ENCODE measurements at regions not wholly inside any gene's neighbourhood (a gene's known extent, or its start where the extent isn't known, plus 50 kb on each side); places are given as distances from the start of the nearest gene placed in this dataset.

- Histone ChIP-seq H3K4me1 (ENCODE audit: control insufficient read depth, insufficient read depth, low read length) (no peaks in the 10 kb centered on the region; the same call in 1 of the 2 replicates), H3K36me3 (ENCODE audit: control insufficient read depth, insufficient read depth, low read length) (no peaks in the 10 kb centered on the region), H3K4ac (ENCODE audit: low read depth, low read length) (no peak overlapping the region), H2AK9ac (replicated peaks; ENCODE audit: low read depth, low read length, poor library complexity) (no peak overlapping the region), H3K14ac (replicated peaks; ENCODE audit: low read depth, low read length) (no peak overlapping the region), H3K9me1 (ENCODE audit: insufficient read depth, low read length) (peaks cover 4% of the 10 kb centered on the region), H2AK5ac (ENCODE audit: low read depth, low read length) (no peak overlapping the region), H3K9me3 (ENCODE audit: control insufficient read depth, insufficient read depth, low read length) (peaks cover 3% of the 10 kb centered on the region), H3K27ac (ENCODE audit: insufficient read depth, low read length) (no peak overlapping the region), H3K18ac (ENCODE audit: low read depth, low read length) (no peak overlapping the region), H4K91ac (ENCODE audit: insufficient read depth, low read depth, low read length) (no peak overlapping the region), H3K4me3 (ENCODE audit: insufficient read depth, low read depth, low read length) (no peak overlapping the region), H2BK120ac (ENCODE audit: low read depth, low read length) (no peak overlapping the region), H4K20me1 (ENCODE audit: insufficient read depth, low read length) (no peaks in the 10 kb centered on the region), H3K27me3 (ENCODE audit: control insufficient read depth, insufficient read depth, low read length) (no peaks in the 10 kb centered on the region; the same call in 1 of the 2 replicates), H3K9ac (ENCODE audit: low read depth, low read length) (no peak overlapping the region), H4K8ac (ENCODE audit: low read depth in 2 of 2, low read length in 2 of 2) (no peak overlapping the region), H3K79me1 (ENCODE audit: low read depth in 1 of 2, low read length in 2 of 2) (no peaks in the 10 kb centered on the region), H3K4me2 (ENCODE audit: low read depth, low read length) (no peak overlapping the region), H3K56ac (ENCODE audit: extremely low read depth, insufficient read depth, low read length) (no peak overlapping the region), H3K23ac (ENCODE audit: low read depth, low read length) (peak overlapping the region; percentile 42; the same call in 1 of the 2 replicates), H2BK5ac (ENCODE audit: low read depth, low read length, poor library complexity, severe bottlenecking) (no peak overlapping the region), H4K5ac (ENCODE audit: low read depth, low read length) (no peak overlapping the region), H2AFZ (replicated peaks; ENCODE audit: low read length, poor library complexity) (no peak overlapping the region), H2BK20ac (ENCODE audit: low read depth, low read length) (no peak overlapping the region), H2BK15ac (ENCODE audit: low read depth, low read length) (no peak overlapping the region)
- no TSS peak for BruUV-seq (replicated peaks)
- no peak for TF ChIP-seq MAZ (IDR thresholded peaks at IDR 0.05; ENCODE audit: borderline replicate concordance, low read depth, low read length)
- TF ChIP-seq USF2 (IDR thresholded peaks at IDR 0.05; ENCODE audit: low read depth, low read length), result no peak
- no peak for TF ChIP-seq POLR2A (IDR thresholded peaks at IDR 0.05; ENCODE audit: low read depth, low read length)
- TF ChIP-seq FOS (IDR thresholded peaks at IDR 0.05; ENCODE audit: low read depth, low read length), result no peak
- no peak for TF ChIP-seq CEBPB (IDR thresholded peaks at IDR 0.05; ENCODE audit: low read depth, low read length)
- no peak for TF ChIP-seq RFX5 (IDR thresholded peaks at IDR 0.05; ENCODE audit: low read depth, low read length)
- no peak for TF ChIP-seq CTCF (conservative IDR thresholded peaks at IDR 0.05; ENCODE audit: low read depth, low read length)
- TF ChIP-seq NFE2L2 (IDR thresholded peaks at IDR 0.05; ENCODE audit: low read depth, low read length), result no peak
- no peak for TF ChIP-seq MXI1 (IDR thresholded peaks at IDR 0.05; ENCODE audit: borderline replicate concordance, low read depth, low read length)
- no peak for TF ChIP-seq SMC3 (IDR thresholded peaks at IDR 0.05; ENCODE audit: low read depth, low read length)
- TF ChIP-seq ELK1 (IDR thresholded peaks at IDR 0.05; ENCODE audit: borderline replicate concordance, low read depth, low read length), result no peak
- intact Hi-C loops (cut with micrococcal nuclease) (no loop called here), dilution Hi-C loops (cut with HindIII; ENCODE audit: low sequenced_read_pairs, unreplicated experiment) (no loop called here), in situ Hi-C loops (cut with MboI; ENCODE audit: low sequenced_read_pairs) (no loop called here)
- ChIA-PET CTCF (interaction anchor here (1.5 kb wide), 1 partner anchor 20 kb away, joined by 3 read pairs; no protein-coding TSS in a partner anchor), POLR2A (ENCODE audit: unreplicated experiment) (no interaction called here)
- 40% methylated on average over 2 of the region's 8 CpGs; no CpG with 5 or more reads in 1 of the 2 experiments for WGBS, 2 experiments (ENCODE audit: extremely low coverage in 2 of 2, insufficient read length in 1 of 2)
- DNase-seq (peak; percentile 83), ATAC-seq (ENCODE audit: low read depth) (no peak; the same call in 1 of the 2 replicates)
These were observed 249.9 kb downstream of the DAD1 start for GRCh38 chr14:22338917-22339715.

All from IMR-90 (cell line).